ENCODE measurements at regions not wholly inside any gene's neighbourhood (a gene's known extent, or its start where the extent isn't known, plus 50 kb on each side); places are given as distances from the start of the nearest gene placed in this dataset.

- TF ChIP-seq CTCF (IDR thresholded peaks at IDR 0.05) (no peak), POLR2A (IDR thresholded peaks at IDR 0.05) (no peak)
Measured at GRCh38 chr10:80702143-80702542, 164.4 kb downstream of the SH2D4B start.
